HG03469 (cell line): ENCODE measurements at regions not wholly inside any gene's neighbourhood (a gene's known extent, or its start where the extent isn't known, plus 50 kb on each side); places are given as distances from the start of the nearest gene placed in this dataset.

Source experiments
- ATAC-seq: cut with Tn5 transposase; IDR thresholded peaks from one replicate; pipeline ENCODE4 v1.9.1; 2021; ENCODE audit warnings: mild to moderate bottlenecking, moderate library complexity, moderate number of reproducible peaks; ENCODE audit not compliant: unreplicated experiment

DNA sequence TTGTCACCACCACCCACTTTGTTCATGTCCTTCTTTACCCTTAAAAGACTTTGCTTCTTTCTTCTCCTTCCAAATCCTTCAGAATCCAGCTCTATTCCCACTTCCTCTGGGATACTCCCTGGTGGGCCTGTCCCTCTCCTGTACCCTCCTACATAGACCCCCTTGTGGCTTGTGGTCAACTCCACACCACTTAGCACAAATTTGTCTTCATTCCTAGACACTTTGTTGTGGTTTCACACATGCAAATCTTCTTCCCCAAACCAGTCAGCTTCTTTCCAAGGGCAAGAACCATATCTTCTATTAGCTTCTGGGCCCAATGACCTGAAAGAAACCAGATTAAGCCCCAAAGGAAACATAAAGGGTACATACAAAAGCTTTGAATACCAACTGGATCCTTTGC, 342.4 kb downstream of the TNS1 start:
- ATAC-seq: no peak

DNA sequence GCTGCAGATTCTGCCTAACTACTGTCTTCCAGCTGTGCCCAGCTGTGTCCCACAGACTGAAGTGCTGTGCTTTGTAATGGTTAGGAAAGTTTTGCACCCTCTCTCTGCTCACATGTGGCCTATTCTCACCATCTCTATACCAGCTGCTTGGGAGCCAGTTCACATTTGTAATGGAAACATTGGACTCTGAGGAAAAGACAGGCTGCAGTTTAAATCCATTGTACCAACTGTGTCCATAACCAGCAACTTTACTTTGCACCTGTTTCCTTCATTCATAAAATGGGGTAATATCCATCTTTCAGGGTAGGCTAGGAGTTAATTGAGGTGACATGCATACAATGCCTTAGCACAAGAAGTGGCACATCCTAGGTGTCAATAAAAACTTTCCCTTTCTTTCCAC, 344.0 kb downstream of the TNS1 start:
- no peak for ATAC-seq

DNA sequence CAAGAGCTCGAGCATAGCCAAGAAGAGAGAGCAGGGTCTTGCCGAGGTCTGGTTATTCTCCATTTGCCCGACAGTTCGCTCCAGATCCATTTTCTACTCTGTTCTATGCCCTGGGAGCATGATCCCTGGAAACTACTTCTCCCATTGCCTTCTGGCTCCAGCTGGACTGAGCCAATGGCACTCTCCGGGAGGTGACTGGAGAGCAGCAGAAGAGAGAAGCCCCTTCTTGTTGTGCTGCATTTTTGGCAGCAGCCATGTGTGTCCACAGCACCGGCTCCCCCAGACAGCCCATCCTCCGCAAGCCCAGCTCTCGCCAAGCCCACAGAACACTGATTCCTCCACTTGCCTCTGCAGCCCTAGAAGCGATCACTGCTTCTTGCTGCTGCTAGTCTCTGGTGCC, 345.5 kb downstream of the TNS1 start:
- no peak for ATAC-seq

DNA sequence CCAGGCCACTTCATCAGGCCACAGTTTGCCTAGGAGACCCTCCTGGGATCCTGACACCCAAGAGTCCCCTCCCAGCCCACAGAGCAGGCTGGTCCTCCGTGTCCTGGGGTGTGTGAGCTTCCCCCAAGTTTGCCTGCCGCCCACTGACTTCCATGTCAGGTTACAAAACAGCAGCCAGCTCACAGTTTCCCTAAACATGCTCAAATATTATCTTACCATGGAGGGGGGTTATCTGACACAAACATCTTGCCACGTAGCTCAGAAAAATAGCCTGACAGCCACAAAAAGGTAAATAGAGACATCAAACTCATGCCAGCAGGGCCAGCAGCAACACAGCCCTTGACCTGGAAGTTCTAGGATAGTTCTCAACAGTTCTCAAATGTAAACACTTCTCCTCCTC, 346.5 kb downstream of the TNS1 start:
- no peak for ATAC-seq

DNA sequence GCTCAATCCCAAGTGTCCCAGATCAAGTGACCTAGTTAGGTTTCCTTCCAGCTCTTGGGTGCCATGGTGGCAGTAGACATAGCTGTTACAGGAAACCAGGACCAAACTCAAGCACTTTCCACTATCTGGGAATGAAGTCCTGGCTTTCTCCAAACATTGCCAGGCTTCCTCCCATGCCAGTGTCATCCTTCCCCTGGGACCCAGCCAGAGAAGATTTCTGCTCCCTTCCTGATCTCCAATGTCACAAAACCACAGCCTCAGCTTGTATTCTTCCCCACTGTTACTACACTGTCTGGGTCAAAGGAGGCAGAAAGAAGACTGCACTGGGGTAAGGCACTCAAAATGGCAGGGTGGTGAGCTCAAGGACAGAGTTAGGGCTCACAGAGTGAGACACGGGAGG, 347.1 kb downstream of the TNS1 start:
- no peak for ATAC-seq

DNA sequence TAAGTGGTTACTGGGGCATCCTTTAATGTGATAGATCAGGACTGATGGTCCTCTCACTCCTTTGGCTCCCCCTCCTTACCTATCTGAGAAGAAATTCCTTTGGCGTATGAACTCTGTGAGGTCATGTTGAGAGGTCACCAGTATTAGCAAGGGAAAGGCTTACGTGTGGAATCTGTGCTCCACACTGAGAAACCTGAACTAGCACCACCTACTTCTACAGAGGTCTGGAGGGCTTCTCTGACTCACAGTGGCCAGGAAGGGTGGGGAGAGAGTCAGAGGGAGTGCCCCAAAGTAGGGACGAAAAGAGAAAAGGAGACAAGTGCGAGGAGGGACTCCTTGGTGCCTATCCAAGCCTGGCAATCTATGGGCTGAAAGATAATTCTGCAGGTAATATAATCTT, 348.6 kb downstream of the TNS1 start:
- no peak for ATAC-seq

DNA sequence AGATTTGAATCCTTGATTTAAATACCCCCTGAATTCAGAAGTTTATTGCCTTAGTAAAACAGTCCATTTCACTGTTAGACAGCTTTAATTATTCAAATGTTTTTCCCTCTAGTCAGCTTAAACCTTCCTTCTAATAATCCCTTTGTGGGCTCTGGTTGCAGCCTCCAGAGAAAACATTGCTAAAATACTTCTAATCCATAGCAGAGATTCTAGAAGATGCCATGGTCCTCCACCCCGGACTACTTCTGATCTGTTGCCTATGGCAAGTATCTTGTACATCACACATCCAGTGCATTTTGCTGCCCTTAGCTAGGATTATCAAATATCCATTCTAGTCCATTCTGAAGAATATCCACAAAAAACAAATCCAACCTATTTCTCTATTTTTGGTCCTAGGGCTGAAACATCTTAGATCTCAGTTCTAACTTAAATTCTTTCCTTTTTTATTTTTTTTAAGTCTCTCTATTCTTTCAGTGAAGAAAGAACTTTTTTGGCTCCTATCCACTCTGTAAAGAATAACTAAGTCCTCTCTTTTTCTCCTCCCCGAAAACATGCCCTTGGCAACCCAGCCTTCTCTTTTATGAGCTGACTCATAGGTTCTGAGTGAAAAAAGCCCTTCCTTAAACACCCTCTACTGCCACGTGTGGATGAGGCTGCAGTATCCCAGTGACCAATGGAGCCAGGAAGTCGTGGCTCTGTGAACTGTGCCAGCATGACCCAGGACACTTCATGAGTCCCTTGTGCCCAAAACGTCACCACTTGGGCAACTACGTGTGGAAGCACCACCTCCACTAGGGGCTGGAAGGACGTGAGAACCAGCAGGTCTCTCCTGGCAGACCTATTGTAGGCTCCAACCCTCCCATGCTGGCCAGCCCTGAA, 349.8 kb downstream of the TNS1 start:
- no peak for ATAC-seq

DNA sequence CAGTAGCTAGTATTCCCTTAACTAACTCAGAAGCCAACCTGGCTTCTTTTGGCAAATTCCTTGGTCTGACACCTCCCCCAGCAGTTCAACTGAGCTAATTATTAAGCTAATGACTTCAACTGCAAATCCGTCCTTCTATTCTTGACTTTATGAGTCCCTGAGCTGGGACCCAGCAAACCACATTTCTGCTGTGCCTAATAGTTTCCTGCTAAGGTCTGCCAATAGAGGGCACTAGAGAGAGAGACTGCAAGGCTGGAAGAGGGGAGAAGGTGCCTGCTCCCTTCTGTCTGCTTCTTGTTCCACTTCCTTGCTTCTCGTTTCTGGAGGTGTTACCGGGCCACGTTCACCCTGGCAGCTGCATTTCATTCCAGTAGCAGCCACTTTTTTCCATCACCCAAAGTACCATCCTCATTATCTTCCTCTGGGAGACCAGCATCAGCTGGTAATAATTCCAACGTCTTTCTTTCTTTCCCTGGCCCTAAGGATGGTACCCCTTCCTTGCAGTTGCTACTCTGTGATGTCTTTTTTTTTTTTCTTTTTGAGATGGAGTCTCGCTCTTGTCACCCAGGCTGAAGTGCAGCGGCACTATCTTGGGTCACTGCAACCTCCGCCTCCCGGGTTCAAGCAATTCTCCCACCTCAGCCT, 352.0 kb downstream of the TNS1 start:
- no peak for ATAC-seq

DNA sequence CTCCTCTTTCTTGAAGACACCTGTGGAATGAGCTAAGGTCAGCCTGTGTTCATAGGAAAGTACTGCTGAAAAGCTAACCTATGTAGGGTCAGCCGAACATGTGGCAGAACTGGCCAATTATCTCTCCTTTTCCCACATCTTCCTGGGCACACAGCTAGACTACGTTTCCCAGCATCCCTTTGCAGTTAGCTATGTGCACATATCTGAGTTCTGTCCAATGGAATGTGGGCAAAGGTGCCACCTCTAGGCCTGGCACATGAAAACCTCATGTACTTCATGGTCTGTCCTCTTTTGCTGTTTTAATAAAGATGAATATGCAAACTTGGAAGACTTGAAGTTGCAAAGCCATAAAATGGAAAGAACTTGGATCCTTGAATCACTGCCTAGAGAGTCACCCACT, 352.6 kb downstream of the TNS1 start:
- no peak for ATAC-seq

DNA sequence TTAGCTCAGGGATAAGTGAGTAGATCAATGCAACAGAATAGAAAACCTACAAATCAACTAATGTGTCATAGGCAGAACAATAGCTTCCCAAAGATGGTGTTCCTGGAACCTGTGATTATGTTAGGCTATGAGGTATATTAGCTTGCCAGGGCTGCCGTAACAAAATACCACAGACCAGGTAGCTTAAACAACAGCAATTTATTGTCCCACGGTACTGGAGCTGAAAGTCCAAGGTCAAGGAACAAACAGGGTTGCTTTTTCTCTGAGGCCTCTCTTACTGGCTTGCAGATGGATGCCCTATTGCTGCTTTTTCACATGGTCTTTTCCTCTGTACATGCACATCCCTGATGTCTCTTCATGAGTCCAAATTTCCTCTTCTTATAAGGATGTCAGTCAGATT, 354.9 kb downstream of the TNS1 start:
- ATAC-seq: no peak

DNA sequence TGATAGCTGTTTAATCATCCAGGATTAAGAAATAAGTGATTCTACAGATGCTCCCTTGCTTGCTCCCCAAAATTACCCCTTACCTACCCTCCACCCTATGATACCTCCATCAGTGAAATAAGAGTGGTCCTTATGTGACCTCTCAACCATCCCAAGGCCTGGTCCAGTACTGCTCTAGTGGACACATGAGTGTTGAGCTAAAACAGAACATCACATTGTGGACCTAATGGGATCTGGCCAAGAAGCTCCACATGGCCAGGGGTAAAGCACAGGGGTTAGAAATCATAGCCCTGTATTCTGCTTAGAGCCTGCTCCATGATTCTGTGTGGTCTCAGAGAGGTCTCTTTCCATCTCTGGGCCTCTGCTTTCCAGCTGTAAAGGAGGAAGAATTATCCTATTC, 355.6 kb downstream of the TNS1 start:
- ATAC-seq: no peak

DNA sequence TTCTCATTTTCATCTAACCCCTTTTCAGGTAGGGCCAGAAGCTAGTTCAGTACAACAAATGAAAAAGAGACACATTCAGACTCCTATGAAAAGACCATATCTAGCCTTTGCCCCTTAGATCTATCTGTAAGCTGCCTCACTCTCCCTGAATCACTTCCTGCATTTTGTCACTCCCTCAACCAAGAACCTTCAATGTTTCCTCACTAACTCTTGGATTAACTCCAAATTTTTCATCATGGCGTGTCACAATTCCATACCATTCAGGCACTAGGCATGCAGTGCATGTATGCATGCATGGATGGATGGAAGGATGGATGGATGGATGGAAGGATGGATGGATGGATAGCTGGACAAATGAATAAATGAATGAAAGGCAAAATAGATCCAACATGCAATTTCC, 356.9 kb downstream of the TNS1 start:
- ATAC-seq: no peak

DNA sequence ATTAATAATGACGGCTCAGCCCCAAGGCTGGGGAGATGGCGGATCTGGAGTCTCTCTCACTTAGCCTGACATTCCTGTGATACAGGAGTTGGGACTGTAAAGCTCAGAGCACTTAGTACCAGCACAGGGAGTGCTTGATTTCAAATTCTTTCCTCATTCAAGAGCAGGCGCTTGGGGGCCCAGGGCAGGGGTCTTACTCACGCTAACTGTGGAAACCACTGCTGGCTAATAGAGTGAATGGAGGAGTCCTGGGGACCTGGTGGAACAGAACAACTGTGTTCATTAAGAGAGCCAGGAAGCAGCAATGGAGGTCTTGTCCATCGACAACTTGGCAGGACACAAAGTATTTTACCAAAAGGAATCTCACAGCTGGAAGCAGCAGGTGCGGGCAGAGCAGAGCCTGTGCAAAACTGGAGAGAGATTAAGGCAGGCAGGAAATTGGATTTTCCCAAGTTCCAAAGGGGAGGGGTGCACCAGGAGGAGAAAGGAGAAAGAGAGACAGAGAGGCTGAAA, 358.9 kb downstream of the TNS1 start:
- ATAC-seq: no peak

DNA sequence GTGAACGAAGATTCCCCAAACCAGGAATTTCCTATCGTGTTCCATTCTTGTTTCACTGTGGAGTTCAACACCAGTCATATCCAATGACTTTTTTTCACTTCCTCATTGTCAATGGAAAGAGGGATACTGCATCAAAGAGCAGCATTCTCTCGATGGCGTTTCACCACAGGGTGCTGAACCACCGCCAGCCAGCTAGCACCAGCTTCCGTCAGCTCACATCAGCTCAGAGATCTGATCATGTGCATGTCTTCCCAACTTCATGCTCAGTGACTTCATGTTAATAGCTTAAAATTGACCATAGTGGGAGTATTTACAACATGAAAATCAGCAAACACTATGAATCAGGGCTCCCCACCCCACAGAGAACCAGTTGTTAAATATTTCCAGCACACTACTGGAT, 359.9 kb downstream of the TNS1 start:
- ATAC-seq: no peak

DNA sequence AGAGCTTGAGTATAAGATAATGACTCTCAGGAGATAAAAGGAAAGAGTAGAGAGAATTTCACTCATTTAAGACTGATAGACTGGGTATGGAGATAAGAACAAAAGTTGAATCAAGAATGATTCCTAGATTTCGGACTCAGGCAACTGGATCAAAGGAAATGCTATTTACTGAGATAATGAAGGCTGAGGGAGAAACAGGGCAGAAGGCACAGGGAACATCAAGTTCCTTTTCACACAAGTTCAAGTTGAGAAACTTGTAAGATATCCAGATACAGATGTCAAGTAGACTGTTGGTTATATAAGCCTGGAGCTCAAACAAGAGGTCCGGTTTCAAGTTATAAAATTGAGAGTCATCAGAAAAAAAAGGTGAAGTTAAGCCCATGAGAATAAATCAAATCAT, 360.8 kb downstream of the TNS1 start:
- ATAC-seq: no peak

DNA sequence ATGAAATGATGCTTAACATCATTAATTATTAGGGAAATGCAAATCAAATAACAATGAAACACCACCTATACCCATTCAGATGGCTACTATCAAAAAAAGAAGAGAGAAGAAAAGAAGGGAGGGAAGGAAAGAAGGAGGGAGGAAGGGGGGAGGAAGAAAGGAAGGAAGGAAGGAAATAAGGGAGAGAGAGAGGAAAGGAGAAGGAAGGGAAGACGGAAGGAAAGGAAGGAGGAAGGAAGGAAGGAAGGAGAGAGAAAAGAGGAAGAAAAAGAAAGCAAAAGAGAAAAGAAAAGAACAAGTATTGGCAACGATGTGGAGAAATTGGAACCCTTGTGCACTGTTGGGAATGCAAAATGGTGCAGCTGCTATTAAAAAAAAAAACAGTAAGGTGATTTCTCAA, 363.3 kb downstream of the TNS1 start:
- ATAC-seq: no peak

DNA sequence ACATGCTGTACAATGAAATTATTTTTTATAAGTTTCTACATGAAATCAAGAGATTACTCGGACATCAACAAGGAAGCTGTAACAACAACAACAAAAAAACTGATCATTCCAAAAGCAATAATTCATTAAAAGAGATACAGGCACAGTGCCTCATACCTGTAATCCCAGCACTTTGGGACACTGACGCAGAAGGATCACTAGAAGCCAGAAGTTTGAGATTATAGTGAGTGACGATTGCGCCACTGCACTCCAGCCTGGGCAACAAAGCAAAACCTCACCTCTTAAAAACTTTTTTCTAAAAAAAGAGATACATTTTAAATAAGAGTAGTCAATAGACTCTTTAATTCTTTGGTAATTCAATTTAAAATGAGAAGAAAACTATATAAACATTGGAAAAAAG, 364.3 kb downstream of the TNS1 start:
- ATAC-seq: no peak

DNA sequence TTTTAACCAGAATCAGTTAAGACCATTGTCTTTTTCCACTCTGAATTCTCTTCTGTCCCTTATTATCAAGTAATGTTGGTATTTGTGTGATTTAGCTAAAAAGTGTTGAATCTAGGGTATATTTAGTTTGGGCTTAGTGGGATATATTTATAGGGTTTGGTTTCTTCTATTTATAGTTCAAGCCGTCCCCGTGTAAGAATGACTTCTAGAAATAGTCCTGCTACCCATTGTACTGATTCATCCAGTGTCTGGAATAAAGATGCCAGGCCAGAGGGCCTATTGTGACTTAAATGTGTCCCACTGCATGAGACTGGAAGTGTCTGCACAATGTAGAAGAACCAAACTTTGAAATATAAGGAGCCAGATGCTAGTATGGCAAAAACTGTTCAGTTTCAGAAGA, 364.8 kb downstream of the TNS1 start:
- no peak for ATAC-seq

DNA sequence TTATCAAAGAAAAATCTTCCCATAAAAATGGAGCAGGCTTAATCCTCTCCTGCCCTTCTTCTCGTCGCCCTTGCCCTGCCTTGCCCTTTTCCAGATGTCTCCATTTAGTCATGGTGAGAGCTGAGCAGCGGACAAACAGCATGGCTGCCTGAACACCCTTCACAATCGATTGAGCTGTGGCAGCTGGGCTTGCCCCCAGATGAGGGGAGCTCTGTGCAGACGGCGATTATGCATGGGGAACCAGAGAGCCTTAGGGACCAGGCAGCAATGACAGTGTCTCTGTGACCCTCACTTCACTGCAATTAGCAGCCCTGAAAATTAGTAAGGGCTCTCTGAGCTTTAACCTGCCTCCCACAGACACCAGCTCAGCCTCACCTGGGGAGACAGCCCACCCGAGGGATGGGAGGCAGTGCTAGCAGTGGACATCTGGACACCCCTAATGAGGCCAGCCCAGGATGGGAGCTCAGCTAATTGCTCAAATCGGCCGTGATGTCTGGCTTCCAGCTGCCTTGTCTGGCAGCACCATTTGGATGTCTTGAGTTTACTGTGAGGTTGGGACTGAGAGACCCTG, 365.7 kb downstream of the TNS1 start:
- ATAC-seq: no peak

DNA sequence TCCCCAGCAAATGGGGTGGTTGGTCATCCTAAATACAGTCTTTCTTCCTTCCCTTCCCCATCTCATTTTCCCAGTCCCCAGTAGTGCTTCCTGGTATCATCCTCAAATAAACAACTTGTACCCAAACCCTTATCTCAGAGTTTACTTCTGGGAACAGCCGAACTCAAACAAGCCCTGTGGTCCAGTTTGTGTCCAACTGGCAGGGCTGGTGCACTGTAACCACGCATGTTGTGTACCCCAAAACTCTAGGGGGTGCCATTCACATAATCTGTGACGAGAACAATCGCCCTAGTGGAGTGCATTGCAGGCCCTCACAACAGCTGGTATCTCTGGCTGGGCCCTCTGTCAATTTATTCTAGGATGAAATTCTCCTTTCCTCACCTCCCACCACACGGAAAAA, 366.2 kb downstream of the TNS1 start:
- ATAC-seq: no peak

DNA sequence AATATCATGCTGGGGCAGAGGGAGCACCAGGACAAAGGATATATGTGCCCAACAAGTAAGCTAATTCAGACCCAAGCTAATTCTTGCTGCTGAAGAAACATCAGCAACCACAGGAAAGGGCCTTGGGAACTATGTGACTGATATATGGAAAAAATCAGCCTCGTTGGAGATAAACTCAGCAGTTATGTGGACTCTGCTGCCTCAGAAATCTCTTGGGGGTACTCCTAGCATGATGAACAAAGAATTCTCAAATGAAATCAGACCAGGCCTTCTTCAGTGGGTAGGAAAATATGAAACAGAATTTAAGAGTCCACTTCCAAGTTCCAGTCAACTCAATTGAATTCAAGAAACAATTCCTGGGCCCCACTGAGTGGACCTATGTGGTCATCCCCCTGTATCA, 367.9 kb downstream of the TNS1 start:
- ATAC-seq: no peak

DNA sequence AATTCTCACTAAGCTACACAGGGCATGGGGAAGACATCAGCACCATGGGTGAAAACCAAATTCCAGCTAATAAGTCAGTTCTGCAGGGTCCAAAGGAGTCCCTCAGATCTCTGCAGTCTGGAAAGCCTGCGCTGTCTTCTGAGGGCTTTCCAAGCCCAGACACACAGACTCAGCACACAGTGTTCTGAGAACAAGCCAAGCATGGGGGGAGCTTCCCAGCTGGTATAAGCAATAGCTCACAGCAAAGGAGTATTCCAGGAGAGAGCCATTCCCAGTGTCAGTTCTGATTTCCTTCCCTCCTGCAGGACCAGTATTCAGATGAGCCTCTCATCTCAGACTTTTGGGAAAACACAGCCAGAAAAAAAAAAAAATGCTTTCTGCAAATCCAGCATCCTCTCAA, 370.8 kb downstream of the TNS1 start:
- ATAC-seq: no peak
